Right renal pelvis (tissue), 4 donors: ENCODE measurements at regions not wholly inside any gene's neighbourhood (a gene's known extent, or its start where the extent isn't known, plus 50 kb on each side); places are given as distances from the start of the nearest gene placed in this dataset.

Experiments used
- DNase-seq, 4 donors: peaks; one replicate each; pipeline ENCODE4 v3.0.0-alpha.2; 2013; ENCODE audit warnings: low read depth in 4 of 4, low spot score in 3 of 4, missing footprints in 1 of 4

DNA sequence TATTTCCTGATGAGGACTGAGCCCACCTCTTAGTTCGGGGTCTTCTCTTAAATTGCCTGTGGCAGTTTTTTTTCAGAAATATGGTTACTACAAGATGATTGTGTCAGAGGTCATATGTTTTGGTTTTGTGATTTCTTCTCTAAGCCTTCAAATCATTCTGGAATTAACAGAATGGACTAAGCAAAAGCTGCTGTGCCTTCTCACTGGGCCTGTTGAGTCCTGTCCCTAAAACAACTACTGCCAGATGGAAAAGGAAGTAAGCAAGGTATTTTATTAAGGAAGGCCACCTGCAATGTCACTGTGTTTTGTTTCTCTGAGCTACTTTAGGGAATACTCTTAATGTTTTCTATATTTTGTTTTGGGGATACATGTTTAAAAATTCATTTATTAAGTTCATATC is 470.8 kb downstream of the PCDH20 start:
- DNase-seq: no peak

DNA sequence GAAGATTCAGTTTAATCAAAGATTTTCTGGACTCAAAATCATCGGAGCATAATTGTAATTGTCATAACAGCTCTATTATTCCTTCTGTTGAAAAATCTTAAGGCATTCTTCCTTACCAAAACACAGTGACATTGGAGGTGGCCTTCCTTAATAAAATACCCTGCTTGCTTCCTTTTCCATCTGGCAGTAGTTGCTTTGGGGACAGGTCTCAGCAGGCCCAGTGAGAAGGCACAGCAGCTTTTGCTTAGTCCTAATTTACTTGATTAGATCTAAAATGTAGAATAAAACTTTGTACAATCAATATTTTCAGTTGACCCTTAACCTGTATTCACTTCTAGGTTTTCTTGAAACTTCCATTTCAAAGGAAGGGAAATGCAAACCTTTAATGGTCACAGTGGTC is 471.6 kb downstream of the PCDH20 start:
- no peak for DNase-seq

DNA sequence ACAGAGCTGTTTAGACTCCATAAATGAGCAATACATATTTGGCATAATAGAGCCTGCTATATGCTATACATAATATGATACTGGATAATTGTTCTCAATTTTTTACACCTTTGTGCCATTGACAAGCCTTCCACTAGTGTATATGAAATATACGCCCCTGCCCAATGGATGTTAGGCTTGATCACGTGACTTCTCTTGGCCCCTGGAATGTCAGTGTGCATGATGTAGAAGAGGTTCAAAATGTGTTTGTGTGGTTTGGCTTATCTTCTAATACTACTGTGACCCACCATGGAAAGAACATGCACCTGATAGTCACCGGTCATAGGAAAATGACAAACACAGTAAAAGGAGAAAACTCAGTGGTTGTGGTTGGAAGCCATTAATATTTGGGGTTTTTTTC is 479.4 kb downstream of the PCDH20 start:
- DNase-seq: no peak

DNA sequence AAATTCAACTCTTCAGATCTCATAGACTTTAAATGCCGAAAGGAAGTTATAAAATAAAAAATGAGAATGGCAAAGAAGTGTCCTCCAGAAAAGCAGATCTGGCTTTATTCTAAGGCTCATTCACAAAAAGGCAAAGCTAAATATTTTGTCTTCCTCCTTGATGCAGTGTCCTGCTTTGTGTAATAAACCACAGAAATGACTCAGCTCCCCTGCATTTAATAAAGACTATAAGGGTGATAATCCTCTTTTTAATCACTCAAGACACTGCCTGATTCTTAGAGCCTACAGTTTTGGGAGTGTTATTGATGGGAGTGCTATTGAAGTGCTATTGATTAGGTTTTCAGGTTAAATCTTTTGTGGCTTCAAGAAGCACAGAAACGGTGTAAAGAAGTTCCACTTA is 482.0 kb downstream of the PCDH20 start:
- no peak for DNase-seq

DNA sequence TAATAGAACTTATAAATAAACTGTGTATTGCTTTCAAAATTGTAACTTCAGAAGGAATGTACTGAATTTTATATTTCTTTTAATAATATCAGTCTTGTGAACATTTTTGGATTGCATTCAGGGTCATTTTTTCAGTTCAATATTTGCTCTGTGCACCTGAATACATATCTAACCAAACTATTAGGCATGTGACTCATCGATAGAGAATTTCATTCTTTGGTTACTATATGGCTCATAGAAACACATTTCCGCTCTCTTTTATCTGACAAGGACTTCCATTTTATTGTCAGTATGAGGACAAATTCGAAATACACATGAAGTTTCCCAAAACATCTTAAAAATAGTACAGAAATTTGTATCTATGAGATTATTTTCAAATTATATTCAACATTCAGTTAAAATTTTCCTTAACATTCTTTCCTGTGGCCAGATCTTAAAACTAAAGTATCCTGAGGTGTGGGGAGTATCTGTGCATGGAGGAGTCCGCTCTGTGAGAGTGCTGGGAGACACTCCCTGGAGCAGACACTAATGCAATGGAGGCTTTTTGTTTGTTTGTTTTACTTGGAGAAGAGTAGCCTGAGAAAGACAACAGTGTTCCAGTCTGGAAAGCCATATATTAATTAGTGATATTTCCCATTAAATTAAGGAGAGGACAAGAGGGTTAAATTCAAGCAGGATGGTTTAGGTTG is 483.6 kb downstream of the PCDH20 start:
- no peak for DNase-seq

DNA sequence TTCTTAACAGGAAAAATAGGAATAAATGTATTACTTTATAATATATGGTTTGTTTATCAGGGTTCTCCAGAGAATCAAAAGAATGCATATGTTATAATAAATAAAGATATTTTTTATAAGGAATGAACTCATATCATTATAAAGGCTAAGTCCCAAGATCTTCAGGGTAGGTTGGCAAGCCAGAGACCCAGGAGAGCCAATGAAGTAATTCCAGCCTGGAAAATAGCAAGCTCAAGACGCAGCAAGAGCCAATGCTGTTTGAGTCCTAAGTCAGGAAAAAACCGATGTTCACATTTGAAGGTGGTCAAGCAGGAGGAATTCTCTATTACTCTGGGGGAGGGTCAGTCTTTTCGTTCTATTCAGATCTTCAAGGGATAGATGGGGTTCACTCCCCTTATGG is 490.0 kb downstream of the PCDH20 start:
- no peak for DNase-seq

DNA sequence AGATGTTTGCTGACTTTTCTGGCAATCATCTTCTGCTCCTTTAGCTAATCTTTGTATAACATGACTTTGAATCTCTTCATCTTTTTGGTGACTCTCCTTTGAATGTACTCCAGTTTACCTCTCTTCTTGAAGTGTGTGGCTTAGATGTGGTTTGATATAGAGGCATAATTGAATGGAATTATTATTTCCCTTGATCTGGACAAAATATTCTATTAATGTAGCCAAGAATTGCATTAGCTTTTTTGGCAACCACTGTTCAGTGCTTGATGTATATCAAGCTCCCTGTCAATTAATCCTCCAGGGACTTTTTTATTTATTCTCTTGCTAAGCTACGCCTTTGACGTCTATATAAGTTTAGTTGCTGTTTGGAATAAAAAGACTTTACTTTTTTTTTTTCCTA is 490.8 kb downstream of the PCDH20 start:
- no peak for DNase-seq

DNA sequence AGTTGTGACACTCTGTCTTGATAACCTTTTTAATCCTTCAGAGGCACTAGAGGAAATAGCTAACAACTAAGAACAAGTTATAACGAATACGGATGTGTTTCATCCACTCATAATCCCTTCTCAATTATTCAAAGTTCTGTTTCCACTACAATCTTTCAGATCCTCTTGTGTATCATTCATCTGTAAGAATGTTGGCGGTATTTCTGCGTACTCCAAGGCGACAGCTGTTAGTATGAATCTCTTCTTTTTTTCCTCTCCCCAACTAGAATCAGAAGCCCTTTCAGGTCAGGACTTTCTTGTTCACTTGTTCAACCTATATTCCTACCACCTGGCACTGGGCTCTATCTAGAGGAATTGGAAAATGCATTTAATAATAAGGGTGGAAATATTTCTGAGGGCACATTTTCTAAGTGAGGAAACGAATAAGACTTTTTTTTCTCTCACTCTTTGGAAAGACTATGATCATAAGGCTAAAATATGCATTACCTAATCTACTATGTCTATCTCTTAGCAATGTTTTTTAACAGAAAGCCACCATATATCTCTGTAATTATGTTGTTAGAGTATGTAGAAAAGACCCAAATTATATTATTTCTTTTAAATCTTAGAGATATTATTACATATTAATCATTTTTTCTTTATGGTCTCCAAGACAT is 492.9 kb downstream of the PCDH20 start:
- no peak for DNase-seq

DNA sequence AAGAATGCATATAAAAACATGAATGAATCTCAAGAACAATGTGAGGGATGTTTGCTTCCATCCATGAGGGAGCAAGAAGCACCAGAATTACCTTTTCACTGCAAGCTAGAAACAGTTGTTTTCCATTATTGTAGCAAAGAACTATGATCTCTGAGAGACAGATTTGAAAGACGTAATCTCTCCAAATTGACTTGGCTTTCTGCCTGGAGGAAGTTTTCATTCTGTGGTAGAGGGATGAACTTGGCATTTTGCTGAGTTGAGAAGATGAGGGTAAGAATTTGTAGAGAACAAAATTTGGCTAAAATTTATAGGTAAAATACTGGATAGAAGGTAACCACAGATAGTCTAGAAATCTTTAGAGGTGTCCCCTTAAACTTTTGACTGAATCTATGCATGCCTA is 496.8 kb downstream of the TDRD3 start:
- DNase-seq: no peak

DNA sequence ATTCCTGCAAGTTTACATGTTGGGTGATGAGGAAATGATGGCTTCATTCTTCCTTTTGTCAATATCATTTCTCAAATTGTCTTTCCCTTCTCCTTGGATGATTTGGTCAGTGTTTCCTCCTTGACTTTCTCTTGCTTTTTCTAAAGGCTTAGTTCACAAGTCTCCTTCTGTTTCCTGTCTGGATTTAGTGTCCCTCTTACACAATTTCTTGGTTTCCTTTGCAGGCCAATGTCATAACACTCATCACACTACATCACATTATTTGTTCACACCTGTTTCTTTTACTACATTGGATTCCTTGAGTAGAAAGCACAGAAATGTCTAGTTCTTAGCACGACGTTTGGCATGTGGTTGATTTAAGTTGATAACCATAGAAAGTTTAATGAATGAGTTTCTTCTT is 490.7 kb downstream of the TDRD3 start:
- no peak for DNase-seq

DNA sequence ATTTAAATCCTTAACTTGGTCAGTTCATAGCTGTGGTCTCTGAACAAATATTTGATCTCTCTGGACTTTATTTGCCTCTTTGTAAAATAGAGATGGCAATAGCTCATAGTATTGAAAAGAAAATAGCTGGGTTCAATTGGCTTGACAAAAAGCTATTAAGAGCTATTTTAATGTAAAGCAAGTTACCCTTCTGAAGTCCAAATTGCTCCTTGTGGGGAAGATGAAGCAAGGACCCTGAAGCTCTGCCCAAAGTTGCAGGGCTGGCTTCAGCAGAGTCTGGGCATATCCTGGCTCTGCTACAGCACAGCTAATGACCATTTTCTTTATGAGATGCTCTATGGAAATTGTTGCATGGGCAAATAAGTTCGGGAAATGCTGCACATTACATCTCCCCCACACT is 484.5 kb downstream of the TDRD3 start:
- DNase-seq: no peak

DNA sequence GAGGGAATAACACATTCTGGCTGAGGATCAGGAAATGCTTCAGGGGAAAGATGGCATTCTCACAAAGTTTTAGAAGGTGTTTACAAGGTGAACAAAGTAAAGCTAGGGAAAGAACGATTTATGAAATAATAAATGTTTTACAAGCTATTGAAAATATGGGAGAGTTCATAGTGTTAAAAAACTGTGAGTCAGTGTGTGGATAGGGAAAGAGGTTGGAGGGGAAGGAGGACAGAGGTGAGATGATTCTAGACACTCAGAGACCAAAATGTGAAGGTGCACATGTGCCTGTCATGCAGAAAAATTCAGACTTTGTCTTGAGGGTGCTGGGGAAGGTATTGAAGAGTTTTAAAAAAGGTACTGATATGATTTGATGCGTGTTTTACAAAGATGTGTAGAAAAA is 476.1 kb downstream of the TDRD3 start:
- no peak for DNase-seq

DNA sequence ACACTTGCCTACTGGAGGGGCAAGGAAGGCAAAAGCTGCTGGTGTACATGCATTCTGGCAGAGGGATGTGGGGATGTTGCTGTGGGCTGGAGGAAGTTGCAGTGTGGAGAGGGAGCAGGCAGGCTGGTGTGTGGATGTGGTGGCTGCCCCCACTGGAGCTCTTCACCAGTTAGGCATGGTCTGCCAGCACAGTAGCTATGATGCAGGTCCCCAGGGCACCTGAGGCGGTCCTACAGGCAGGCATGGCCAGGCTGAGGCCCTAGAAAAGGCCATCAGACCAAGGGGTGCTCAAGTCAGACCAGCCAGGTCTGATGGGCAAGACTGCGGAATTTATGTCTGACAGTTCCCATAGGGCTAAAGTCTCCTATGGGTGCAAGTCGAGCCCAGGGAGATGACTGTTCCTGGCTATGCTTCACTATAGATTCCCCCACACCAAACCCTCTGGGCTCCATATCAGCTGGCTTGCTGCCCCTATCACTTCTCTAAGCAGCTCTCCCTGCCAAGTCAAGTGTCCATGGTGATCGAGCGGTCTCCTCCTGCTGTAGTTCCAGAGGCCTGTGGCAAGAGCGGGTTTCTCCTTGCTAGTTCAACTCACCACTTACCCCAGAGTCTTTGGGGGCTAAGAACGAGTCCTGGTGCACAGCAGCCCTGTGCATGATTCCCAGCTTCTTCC is 473.1 kb downstream of the TDRD3 start:
- DNase-seq: no peak

DNA sequence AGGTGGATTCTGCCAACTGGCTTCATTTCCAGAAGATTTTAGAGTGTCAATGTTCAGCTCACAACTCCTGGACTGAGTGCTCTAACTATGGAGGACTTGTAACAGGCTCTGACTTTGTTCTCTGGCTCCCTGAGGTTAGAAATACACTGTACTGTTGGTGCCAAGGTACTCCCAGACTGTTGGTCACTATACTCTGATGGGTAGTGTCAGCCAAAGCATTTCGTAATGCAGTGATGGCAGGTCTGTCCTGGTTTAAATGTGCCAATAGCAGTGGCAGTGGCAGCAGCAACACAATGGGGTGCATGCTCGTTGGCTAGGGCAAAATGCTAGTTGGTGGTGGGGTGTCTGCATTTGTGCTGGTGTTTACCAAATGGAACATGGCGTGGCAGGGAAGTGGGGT is 472.2 kb downstream of the TDRD3 start:
- no peak for DNase-seq

DNA sequence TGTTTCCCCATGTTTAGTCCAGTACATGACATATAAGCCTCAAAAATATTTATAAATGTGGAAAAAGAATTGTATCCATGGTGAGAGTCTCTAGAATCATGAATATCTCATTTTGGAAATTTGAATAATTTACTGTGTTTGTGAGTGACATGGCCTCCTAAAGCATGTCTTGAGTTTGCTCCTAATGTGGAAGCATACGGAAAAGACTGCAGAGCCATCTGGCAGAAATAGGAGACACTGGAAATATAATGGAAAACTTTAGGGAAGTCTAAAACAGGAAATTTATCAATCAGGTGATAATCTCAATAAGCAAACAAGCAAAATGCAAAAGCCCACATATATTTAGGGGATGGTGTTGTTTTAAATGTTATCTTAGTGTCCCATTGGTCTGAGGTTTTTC is 465.0 kb downstream of the TDRD3 start:
- DNase-seq: no peak

DNA sequence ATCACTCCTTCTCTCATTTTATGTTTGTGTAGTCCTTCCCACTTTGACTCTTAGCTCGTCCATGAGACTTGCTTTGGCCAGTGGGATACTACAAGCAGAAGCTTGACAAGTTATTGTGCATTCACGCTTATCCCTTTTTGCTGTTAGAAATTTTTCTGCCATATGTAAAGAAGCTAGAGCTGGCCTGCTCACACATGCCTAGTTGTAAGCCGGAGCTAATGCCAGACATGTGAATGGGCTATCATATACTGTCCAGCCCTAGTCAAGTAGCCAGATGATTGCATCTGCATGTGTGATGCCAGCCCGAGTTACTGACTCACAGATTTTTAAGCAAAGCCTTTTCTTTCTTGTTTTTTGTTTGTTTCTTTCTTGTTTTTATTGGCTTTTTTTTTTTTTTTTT is 460.7 kb downstream of the TDRD3 start:
- DNase-seq: no peak

DNA sequence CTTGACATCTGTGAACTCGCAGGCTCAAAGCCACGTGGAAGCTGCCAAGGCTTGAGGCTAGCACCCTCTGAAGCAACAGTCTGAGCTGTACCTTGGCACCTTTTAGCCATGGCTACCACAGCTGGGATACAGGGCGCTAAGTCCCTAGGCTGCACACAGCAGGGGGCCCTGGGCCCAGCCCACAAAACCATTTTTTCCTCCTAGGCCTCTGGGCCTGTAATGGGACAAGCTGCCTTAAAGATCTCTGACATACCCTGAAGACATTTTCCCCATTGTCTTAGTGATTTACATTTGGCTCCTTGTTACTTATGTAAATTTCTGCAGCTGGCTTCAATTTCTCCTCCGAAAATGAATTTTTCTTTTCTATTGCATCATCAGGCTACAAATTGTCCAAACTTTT is 455.9 kb downstream of the TDRD3 start:
- DNase-seq: no peak

DNA sequence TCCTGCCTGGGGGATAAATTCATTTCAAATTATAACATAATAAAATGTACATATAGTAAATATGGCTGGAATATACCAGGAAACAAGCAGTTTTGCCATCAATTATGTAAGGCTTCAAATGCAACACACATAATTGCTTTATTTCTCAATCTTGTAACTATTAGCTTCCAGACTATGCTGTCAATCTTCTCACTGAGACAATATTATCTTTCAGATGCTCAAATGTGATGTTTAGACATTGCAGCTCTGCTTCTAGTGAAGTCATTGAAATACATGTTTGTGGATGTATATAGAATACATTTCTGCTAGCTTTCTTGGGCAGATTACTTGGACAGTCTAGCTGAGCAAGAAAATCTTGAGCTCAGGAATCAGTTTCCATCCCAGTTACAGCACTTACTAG is 454.4 kb downstream of the TDRD3 start:
- no peak for DNase-seq

DNA sequence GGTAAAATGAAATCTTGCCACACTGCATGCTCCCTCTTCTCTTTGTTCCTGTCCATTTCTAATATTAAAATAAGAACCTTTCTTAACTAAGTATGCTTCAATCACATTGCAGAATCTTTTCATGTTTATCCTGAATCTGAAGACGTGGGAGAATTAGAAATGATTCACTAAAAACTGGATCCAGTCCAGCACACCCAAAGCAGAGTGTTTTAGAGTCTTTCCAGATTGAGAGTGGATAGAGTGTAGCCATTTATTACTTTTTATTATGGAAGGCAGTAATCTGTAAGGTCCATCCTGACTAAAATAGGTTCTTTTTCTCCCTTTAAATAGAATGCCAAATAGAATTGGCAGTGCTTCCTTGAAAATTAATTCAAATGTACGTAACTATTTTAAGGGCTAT is 453.5 kb downstream of the TDRD3 start:
- DNase-seq: no peak

DNA sequence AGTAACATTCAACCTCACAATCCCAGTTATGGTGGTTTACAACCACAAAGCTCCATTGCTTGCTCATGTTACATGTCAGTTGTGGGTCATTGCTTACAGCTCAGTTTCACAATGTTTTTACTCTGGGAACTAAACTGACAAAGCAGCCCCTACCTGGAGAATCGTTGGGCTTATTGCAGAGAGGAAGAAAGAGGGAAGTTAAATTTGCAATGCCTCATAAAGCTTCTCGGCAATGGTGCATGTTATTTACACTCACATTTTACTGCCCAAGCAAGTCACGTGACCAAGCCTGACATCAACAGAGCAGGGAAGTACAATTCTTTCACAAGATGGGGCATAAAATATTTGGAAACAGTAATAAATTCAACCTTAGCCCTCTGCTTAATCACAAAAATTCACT is 441.6 kb downstream of the TDRD3 start:
- DNase-seq: peak; percentile 28 to 78 (median 68)

DNA sequence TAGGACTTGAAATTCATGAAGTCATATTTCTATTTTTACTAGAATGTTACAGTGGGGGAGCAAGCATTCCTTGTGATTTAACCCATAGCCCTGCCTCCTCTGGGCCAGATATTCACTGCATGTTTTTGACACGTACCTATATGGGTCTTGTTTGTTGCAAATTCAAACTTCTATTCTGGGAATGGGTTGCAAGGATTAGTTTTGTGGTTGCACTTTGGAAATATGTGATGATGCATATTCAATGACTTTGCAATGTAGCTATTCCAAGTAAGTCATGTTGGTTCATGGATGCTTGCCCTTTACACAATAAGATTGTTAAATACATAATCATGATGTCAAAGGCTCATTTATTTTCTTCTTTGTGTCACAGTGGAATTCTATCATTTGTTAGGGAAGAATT is 440.8 kb downstream of the TDRD3 start:
- DNase-seq: no peak

DNA sequence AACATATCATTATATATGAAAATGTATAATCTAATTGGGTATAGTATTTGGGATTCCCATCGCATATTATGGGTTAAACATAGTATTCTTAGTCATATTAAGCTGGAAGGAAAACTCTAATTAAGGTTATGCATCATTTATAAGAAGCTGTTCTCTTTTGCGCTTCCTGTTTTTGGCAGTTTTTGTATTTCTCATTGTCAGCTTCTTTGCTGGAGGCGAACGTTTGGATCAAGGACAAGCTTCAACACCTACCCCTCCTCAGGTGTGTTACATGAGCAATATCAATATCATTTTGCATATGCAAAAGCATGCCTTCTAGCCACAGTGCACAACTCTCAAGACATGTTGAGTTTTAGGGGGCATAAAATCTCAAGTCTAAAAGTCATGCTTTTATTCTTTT is 439.8 kb downstream of the TDRD3 start:
- no peak for DNase-seq
